Prostate gland (tissue), 2 donors: ENCODE measurements at regions not wholly inside any gene's neighbourhood (a gene's known extent, or its start where the extent isn't known, plus 50 kb on each side); places are given as distances from the start of the nearest gene placed in this dataset.

ENCODE experiments used
- CTCF ChIP-seq, 4 experiments: fragments of 200-600 bp in 2 of 4; fragments of 450-650 bp in 2 of 4; sonication (generic) in 2 of 4; IDR thresholded peaks; 1 replicate in 3 of 4; 2 replicates in 1 of 4; pipeline ENCODE4 v1.5.1; 2016 to 2019; ENCODE audit warnings: antibody characterized with exemption in 4 of 4, mild to moderate bottlenecking in 2 of 4, moderate library complexity in 2 of 4
- POLR2AphosphoS5 ChIP-seq: sonication (generic); formaldehyde crosslinking; IDR thresholded peaks from one replicate; pipeline ENCODE4 v1.6.1; 2017; ENCODE audit warnings: antibody characterized with exemption

GRCh38 chr2:6739547-6739946, 126.2 kb downstream of the CMPK2 start:
- no peak for TF ChIP-seq CTCF (IDR thresholded peaks at IDR 0.05)
- TF ChIP-seq POLR2AphosphoS5, result no peak
